Panc1 (cell line): ENCODE measurements at regions not wholly inside any gene's neighbourhood (a gene's known extent, or its start where the extent isn't known, plus 50 kb on each side); places are given as distances from the start of the nearest gene placed in this dataset.

Experiments used
- ATAC-seq: fragments of 200-7000 bp; cut with Tn5 transposase; 2 replicates; pipeline ENCODE4 v1.9.1; 2020; ENCODE audit warnings: mild to moderate bottlenecking, moderate library complexity
- BruUV-seq: library from RNA; stranded (reverse); fragments of 400-500 nt; replicated peaks from 2 replicates; lab custom pipeline; 2021; lab: Mats Ljungman, UMichigan
- CTCF ChIA-PET: fragments of 300-600 bp; sonication (Branson Sonifier 250); formaldehyde crosslinking; loops from one replicate; lab custom pipeline; 2022; ENCODE audit warnings: antibody characterized with exemption; lab: Charles Lee
- POLR2A ChIA-PET: fragments of 300-600 bp; sonication (Branson Sonifier 250); formaldehyde crosslinking; loops from one replicate; lab custom pipeline; 2022; ENCODE audit warnings: antibody characterized with exemption; lab: Charles Lee
- DNase-seq: peaks from one replicate; pipeline ENCODE4 v3.0.0-alpha.2; 2010; ENCODE audit warnings: low read depth, low spot score
- H3K27ac ChIP-seq: 2 replicates; pipeline ENCODE4 v1.5.1; 2011; ENCODE audit warnings: mild to moderate bottlenecking, low read length, inconsistent platforms
- H3K27me3 ChIP-seq: fragments of 200-500 bp; sonication (Bioruptor generic); 2 replicates; pipeline ENCODE4 v1.6.0; 2014; ENCODE audit warnings: low read length, inconsistent platforms; ENCODE audit not compliant: control insufficient read depth, insufficient read depth
- H3K36me3 ChIP-seq: fragments of 200-500 bp; sonication (Bioruptor generic); 2 replicates; pipeline ENCODE4 v1.5.1; 2014; ENCODE audit warnings: inconsistent platforms, mild to moderate bottlenecking, low read length, moderate library complexity; ENCODE audit not compliant: control insufficient read depth, insufficient read depth
- H3K4me1 ChIP-seq: 2 replicates; pipeline ENCODE4 v1.5.1; 2011; ENCODE audit warnings: inconsistent platforms, mild to moderate bottlenecking, low read length, moderate library complexity; ENCODE audit not compliant: control insufficient read depth, insufficient read depth
- H3K4me3 ChIP-seq, 2 experiments: 2 replicates each; pipeline ENCODE4 v1.5.1; 2011 to 2012; ENCODE audit warnings: low read depth in 2 of 2, low read length in 2 of 2, mild to moderate bottlenecking in 2 of 2, inconsistent platforms in 1 of 2, moderate library complexity in 1 of 2
- H3K9me3 ChIP-seq: fragments of 200-500 bp; sonication (Bioruptor generic); 2 replicates; pipeline ENCODE4 v1.5.1; 2014; ENCODE audit warnings: low read depth, mild to moderate bottlenecking, inconsistent platforms, low read length, moderate library complexity; ENCODE audit not compliant: control insufficient read depth, insufficient read depth
- POLR2AphosphoS5 ChIP-seq: IDR thresholded peaks from 2 replicates; pipeline ENCODE4 v1.6.1; 2012; ENCODE audit warnings: mild to moderate bottlenecking, low read depth, low read length, moderate library complexity
- SIN3A ChIP-seq: IDR thresholded peaks from 2 replicates; pipeline ENCODE4 v1.6.1; 2012; ENCODE audit warnings: low read depth, mild to moderate bottlenecking, low read length, moderate library complexity, borderline replicate concordance; ENCODE audit not compliant: insufficient read depth
- TCF7L2 ChIP-seq: IDR thresholded peaks from 2 replicates; pipeline ENCODE4 v1.6.1; 2011; ENCODE audit warnings: mild to moderate bottlenecking, low read depth, low read length, inconsistent platforms
- in situ Hi-C: cut with HindIII; loops from 2 replicates; pipeline ENCODE4 v1.10.0; 2016; ENCODE audit warnings: low sequenced_read_pairs, low pct_unique_long_range_greater_than_20kb
- intact Hi-C: fragments of 100-400 bp; cut with micrococcal nuclease; formaldehyde crosslinking; loops from one replicate; pipeline ENCODE4 v1.10.0; 2022; ENCODE audit not compliant: unreplicated experiment
- TF ChIP-seq, protein P1 (sequence below): fragments of 450-650 bp; IDR thresholded peaks from 2 replicates; pipeline ENCODE4 v1.5.1; 2017; ENCODE audit warnings: mild to moderate bottlenecking
- TF ChIP-seq, protein P2 (sequence below), 2 experiments: IDR thresholded peaks; 2 replicates each; pipeline ENCODE4 v1.6.1; 2011 to 2012; ENCODE audit warnings: low read depth in 2 of 2, control low read depth in 1 of 2, low read length in 1 of 2, mild to moderate bottlenecking in 1 of 2, moderate library complexity in 1 of 2; ENCODE audit not compliant: insufficient read depth in 1 of 2

DNA sequence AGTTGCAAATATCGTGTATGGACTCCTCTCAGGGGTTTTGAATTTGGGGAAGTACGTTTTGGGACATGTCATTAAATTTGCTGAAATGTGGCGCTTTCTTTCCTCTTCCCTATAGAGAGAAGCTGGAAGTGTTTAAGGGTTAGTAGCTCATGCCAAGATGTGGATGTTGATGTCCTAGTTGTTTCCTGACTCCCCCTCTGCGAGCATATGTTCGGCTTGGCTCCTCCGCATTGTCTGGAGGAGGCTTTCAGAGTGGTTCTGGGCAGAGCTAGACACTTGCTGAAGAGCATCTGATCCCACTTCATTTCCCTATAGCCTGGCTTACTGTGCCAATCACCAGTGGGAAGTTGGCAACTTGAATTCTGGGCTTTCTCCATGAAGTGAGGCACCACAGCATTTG lies 347.4 kb upstream of the B3GALT2 start:
- ChIA-PET CTCF (no interaction called here), POLR2A (no interaction called here)
- TF ChIP-seq, protein P1, sequence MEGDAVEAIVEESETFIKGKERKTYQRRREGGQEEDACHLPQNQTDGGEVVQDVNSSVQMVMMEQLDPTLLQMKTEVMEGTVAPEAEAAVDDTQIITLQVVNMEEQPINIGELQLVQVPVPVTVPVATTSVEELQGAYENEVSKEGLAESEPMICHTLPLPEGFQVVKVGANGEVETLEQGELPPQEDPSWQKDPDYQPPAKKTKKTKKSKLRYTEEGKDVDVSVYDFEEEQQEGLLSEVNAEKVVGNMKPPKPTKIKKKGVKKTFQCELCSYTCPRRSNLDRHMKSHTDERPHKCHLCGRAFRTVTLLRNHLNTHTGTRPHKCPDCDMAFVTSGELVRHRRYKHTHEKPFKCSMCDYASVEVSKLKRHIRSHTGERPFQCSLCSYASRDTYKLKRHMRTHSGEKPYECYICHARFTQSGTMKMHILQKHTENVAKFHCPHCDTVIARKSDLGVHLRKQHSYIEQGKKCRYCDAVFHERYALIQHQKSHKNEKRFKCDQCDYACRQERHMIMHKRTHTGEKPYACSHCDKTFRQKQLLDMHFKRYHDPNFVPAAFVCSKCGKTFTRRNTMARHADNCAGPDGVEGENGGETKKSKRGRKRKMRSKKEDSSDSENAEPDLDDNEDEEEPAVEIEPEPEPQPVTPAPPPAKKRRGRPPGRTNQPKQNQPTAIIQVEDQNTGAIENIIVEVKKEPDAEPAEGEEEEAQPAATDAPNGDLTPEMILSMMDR, result no peak
- TF ChIP-seq, protein P2, sequence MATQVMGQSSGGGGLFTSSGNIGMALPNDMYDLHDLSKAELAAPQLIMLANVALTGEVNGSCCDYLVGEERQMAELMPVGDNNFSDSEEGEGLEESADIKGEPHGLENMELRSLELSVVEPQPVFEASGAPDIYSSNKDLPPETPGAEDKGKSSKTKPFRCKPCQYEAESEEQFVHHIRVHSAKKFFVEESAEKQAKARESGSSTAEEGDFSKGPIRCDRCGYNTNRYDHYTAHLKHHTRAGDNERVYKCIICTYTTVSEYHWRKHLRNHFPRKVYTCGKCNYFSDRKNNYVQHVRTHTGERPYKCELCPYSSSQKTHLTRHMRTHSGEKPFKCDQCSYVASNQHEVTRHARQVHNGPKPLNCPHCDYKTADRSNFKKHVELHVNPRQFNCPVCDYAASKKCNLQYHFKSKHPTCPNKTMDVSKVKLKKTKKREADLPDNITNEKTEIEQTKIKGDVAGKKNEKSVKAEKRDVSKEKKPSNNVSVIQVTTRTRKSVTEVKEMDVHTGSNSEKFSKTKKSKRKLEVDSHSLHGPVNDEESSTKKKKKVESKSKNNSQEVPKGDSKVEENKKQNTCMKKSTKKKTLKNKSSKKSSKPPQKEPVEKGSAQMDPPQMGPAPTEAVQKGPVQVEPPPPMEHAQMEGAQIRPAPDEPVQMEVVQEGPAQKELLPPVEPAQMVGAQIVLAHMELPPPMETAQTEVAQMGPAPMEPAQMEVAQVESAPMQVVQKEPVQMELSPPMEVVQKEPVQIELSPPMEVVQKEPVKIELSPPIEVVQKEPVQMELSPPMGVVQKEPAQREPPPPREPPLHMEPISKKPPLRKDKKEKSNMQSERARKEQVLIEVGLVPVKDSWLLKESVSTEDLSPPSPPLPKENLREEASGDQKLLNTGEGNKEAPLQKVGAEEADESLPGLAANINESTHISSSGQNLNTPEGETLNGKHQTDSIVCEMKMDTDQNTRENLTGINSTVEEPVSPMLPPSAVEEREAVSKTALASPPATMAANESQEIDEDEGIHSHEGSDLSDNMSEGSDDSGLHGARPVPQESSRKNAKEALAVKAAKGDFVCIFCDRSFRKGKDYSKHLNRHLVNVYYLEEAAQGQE (IDR thresholded peaks at IDR 0.05; ENCODE audit: insufficient read depth in 1 of 2, low read depth in 2 of 2, low read length in 1 of 2), result no peak
- no peak for TF ChIP-seq SIN3A
- TF ChIP-seq TCF7L2, result no peak
- TF ChIP-seq POLR2AphosphoS5, result no peak
- no peaks in the 10 kb centered on the region for H3K27me3 ChIP-seq
- H3K4me1 ChIP-seq, result no peaks in the 10 kb centered on the region
- H3K4me3 ChIP-seq, result no peak overlapping the region
- no TSS peak for BruUV-seq
- no peak for ATAC-seq
- in situ Hi-C loops (no loop called here), intact Hi-C loops (no loop called here)
- H3K27ac ChIP-seq, result no peak overlapping the region
- H3K9me3 ChIP-seq, result no peaks in the 10 kb centered on the region
- H3K36me3 ChIP-seq, result no peaks in the 10 kb centered on the region
- DNase-seq, result no peak

DNA sequence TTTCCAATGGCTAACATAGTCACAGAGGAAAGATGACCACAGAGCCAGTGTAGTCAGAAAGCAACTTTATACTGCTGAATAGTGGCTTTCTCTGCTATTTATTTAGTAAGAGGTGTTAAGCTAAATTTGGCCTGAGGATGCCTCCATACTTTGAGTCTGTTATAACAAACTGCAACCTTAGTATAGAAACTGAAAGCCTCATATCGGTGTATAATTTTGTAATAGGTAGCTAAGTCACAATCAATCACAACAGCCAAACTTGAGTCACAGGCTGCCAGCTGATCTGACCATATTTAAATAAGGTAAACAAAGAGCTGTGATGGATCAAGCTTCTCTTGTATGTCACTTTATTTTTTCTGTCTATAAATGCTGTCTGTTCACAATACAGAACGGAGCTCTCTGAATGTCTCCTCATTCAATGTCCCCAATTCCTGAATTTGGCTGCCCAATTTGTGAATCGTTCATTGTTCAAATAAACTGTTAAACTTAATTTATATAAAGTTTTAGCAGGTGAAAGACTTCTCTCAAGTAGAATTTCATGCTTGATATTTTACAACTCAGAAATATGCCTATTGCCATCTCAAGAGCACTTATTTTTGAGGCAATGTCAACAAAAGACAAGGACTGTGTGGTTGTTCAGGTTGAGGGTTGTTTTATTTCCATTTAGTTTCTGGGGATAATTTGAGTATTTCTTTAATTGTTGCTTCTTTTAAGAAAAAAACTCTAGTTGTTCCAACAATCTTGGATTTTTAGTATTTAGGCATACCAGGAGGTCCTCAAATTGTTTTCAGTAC lies 339.7 kb upstream of the B3GALT2 start:
- Histone ChIP-seq H3K27ac (no peak overlapping the region), H3K27me3 (no peaks in the 10 kb centered on the region), H3K4me3 (no peak overlapping the region), H3K9me3 (no peaks in the 10 kb centered on the region), H3K36me3 (no peaks in the 10 kb centered on the region), H3K4me1 (no peaks in the 10 kb centered on the region)
- CTCF ChIA-PET, result no interaction called here
- TF ChIP-seq SIN3A (no peak), POLR2AphosphoS5 (no peak), TCF7L2 (no peak)
- TF ChIP-seq, protein P2 (IDR thresholded peaks at IDR 0.05; ENCODE audit: insufficient read depth in 1 of 2, low read depth in 2 of 2, low read length in 1 of 2), result no peak
- TF ChIP-seq, protein P1, result no peak
- POLR2A ChIA-PET, result no interaction called here
- no peak for ATAC-seq
- no peak for DNase-seq
- intact Hi-C loops (no loop called here), in situ Hi-C loops (no loop called here)
- BruUV-seq, result no TSS peak
